Mesothelial cell of epicardium (in vitro differentiated cells): ENCODE measurements at regions not wholly inside any gene's neighbourhood (a gene's known extent, or its start where the extent isn't known, plus 50 kb on each side); places are given as distances from the start of the nearest gene placed in this dataset.

Experiments
- DNase-seq, 2 experiments: peaks; one replicate each; pipeline ENCODE4 v3.0.0; 2021; ENCODE audit warnings: low spot score in 2 of 2; ENCODE audit not compliant: unreplicated experiment in 2 of 2
- H3K27ac Mint-ChIP-seq: 2 replicates; pipeline ENCODE4 v1.8.0; 2021; ENCODE audit warnings: mixed read lengths
- H3K27me3 Mint-ChIP-seq: 2 replicates; pipeline ENCODE4 v1.8.0; 2021; ENCODE audit warnings: low read depth, mixed read lengths
- H3K36me3 Mint-ChIP-seq: 2 replicates; pipeline ENCODE4 v1.8.0; 2021; ENCODE audit warnings: mixed read lengths
- H3K4me1 Mint-ChIP-seq: 2 replicates; pipeline ENCODE4 v1.8.0; 2021; ENCODE audit warnings: mixed read lengths
- H3K4me3 Mint-ChIP-seq: 2 replicates; pipeline ENCODE4 v1.8.0; 2021; ENCODE audit warnings: mild to moderate bottlenecking, moderate library complexity, mixed read lengths
- H3K9me3 Mint-ChIP-seq: 2 replicates; pipeline ENCODE4 v1.8.0; 2021; ENCODE audit warnings: mixed read lengths
- TF ChIP-seq, protein P1 (sequence below): fragments of 200-600 bp; sonication (generic); IDR thresholded peaks from one replicate; pipeline ENCODE4 v1.5.0; 2021; ENCODE audit warnings: antibody characterized with exemption; ENCODE audit not compliant: unreplicated experiment

DNA sequence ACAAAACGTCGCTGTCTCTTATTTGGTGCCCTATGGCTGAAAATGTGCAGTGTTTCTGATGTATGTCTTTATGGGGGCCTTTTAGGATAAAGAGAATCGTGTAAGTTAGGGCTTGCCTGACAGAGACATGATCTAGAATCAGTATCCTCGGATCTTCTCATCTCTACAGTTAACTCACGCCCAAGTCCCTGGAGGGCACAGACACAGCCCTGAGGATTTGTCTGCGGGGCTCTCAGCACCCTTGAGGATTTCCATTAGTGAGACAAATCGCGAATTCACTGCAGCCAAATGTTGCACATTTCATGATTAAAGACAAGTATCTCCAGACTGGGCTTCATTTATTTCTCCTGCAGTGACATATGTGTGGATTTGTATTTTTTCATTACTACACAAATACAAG is 552.7 kb downstream of the C6orf118 start:
- TF ChIP-seq, protein P1, sequence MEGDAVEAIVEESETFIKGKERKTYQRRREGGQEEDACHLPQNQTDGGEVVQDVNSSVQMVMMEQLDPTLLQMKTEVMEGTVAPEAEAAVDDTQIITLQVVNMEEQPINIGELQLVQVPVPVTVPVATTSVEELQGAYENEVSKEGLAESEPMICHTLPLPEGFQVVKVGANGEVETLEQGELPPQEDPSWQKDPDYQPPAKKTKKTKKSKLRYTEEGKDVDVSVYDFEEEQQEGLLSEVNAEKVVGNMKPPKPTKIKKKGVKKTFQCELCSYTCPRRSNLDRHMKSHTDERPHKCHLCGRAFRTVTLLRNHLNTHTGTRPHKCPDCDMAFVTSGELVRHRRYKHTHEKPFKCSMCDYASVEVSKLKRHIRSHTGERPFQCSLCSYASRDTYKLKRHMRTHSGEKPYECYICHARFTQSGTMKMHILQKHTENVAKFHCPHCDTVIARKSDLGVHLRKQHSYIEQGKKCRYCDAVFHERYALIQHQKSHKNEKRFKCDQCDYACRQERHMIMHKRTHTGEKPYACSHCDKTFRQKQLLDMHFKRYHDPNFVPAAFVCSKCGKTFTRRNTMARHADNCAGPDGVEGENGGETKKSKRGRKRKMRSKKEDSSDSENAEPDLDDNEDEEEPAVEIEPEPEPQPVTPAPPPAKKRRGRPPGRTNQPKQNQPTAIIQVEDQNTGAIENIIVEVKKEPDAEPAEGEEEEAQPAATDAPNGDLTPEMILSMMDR: no peak
- Mint-ChIP-seq H3K9me3 (peaks cover 20% of the 10 kb centered on the region), H3K36me3 (no peaks in the 10 kb centered on the region), H3K27ac (no peak overlapping the region), H3K4me1 (no peaks in the 10 kb centered on the region), H3K27me3 (peaks cover 4% of the 10 kb centered on the region), H3K4me3 (no peak overlapping the region)
- DNase-seq: no peak

DNA sequence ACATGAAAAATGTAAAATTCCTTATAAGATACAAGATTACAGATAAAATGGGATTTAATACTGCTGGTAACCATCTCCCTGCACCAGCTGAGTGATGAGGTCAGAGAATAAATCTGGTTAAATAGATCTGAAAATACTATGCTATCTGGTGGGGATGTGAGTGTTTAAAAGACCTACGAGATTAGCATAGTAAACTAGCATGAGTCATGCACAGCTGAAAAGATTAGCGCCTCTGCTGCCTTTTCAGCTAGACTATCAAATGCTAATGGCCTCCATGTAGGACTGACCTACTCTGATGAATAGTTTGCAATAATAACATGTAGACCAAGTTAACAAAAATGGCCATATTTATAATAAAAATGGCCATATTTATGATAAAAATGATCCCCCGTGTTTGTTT is 553.3 kb downstream of the C6orf118 start:
- peaks cover 7% of the 10 kb centered on the region for H3K27me3 Mint-ChIP-seq
- H3K27ac Mint-ChIP-seq: no peak overlapping the region
- no peak overlapping the region for H3K4me3 Mint-ChIP-seq
- TF ChIP-seq, protein P1: no peak
- no peaks in the 10 kb centered on the region for H3K4me1 Mint-ChIP-seq
- H3K36me3 Mint-ChIP-seq: no peaks in the 10 kb centered on the region
- H3K9me3 Mint-ChIP-seq: peaks cover 14% of the 10 kb centered on the region
- no peak for DNase-seq

DNA sequence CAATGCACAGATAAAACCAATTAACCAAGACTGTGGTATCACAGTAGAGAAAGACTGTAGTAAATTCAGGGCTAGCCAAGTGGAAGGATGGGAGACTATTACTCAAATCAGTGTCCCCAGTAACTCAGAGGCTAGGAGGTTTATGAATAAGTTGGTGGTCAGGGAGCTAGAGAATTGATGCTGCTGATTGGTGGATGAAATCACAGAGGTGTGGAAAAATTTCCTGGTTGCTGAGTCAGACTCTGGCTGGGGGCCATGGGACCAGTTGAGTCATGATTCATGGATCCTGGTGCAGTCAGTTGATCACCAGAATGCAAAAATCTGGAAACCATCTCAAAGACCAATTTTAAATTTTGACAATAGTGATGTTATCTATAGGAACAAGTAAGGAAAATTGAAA is 555.9 kb downstream of the C6orf118 start:
- H3K27ac Mint-ChIP-seq: no peak overlapping the region
- H3K9me3 Mint-ChIP-seq: no peaks in the 10 kb centered on the region
- no peaks in the 10 kb centered on the region for H3K36me3 Mint-ChIP-seq
- no peak overlapping the region for H3K4me3 Mint-ChIP-seq
- H3K27me3 Mint-ChIP-seq: peaks cover 9% of the 10 kb centered on the region
- peaks cover 17% of the 10 kb centered on the region for H3K4me1 Mint-ChIP-seq
- no peak for DNase-seq
- TF ChIP-seq, protein P1: no peak

DNA sequence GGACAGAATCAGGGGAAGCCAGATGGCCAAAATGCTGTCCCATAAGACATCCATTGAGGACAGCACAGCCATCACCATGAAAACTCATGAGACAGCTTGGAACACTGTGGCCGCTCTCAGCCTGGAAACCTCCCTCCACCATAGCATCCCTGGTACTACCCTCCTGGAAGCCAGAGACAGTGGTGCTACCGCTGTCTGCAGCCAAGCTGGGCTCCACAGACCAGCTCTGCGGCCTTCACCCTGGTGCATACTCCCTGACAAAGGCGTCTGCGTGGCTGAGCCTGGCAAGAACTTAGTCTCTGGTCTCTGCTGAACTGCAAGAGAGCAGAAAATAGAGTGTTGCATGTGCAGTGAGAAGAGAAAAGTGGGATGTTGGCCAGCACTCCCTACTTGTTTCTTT is 558.0 kb downstream of the C6orf118 start:
- no peak overlapping the region for H3K4me3 Mint-ChIP-seq
- DNase-seq: no peak
- no peak overlapping the region for H3K27ac Mint-ChIP-seq
- H3K27me3 Mint-ChIP-seq: peaks cover 17% of the 10 kb centered on the region
- peaks cover 17% of the 10 kb centered on the region for H3K4me1 Mint-ChIP-seq
- no peaks in the 10 kb centered on the region for H3K36me3 Mint-ChIP-seq
- TF ChIP-seq, protein P1: no peak
- H3K9me3 Mint-ChIP-seq: no peaks in the 10 kb centered on the region

DNA sequence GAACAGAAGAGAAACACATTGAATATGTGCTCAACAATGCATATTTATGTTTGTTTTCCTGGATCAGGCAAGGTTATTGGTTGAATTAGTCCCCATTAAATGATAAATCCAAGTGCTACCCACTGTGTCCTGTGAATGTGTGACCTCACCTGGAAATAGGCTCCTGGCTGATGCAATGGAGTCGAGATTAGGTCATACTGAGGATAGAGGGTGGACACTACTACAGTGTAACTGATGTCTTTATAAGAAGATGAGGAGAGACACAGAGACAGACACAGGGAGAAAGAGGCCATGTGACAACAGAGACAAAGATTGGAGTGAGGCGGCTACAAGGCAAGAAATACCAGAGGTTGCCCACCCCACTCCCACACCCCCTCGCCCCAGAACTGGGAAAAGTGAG is 559.3 kb downstream of the C6orf118 start:
- Mint-ChIP-seq H3K27me3 (peaks cover 23% of the 10 kb centered on the region), H3K4me3 (no peak overlapping the region), H3K4me1 (peaks cover 17% of the 10 kb centered on the region), H3K27ac (no peak overlapping the region), H3K9me3 (no peaks in the 10 kb centered on the region), H3K36me3 (no peaks in the 10 kb centered on the region)
- no peak for DNase-seq
- TF ChIP-seq, protein P1: no peak
